GM19455 (cell line): ENCODE measurements at regions not wholly inside any gene's neighbourhood (a gene's known extent, or its start where the extent isn't known, plus 50 kb on each side); places are given as distances from the start of the nearest gene placed in this dataset.
"Not testable (repeated sequence)": the region's sequence is repeated elsewhere in the genome, so short reads cannot be mapped to it uniquely, and the experiment has no call there.

ENCODE experiments used
- ATAC-seq: cut with Tn5 transposase; IDR thresholded peaks from one replicate; pipeline ENCODE4 v1.9.1; 2021; ENCODE audit not compliant: unreplicated experiment

GRCh38 chr11:11220786-11221185 lies 132.3 kb downstream of the CSNK2A3 start:
- ATAC-seq = no peak

DNA sequence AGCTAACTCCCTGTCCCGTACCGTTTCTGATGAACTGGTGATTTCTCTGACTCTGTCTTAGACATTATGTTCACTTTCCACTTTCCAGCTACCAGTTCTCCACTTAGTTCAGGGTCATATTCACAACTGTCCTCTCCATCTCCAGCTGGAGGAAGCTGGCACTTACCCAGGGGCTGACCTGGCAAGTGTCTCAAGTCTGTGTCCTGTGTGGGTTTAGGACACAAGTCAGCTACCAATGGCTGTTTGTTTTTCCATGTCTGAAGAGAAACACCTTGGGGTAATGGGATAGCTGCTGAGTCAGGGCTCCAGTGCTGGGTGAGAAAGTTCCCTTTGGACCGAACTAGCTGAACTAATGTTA lies 134.4 kb downstream of the CSNK2A3 start:
- ATAC-seq = no peak

DNA sequence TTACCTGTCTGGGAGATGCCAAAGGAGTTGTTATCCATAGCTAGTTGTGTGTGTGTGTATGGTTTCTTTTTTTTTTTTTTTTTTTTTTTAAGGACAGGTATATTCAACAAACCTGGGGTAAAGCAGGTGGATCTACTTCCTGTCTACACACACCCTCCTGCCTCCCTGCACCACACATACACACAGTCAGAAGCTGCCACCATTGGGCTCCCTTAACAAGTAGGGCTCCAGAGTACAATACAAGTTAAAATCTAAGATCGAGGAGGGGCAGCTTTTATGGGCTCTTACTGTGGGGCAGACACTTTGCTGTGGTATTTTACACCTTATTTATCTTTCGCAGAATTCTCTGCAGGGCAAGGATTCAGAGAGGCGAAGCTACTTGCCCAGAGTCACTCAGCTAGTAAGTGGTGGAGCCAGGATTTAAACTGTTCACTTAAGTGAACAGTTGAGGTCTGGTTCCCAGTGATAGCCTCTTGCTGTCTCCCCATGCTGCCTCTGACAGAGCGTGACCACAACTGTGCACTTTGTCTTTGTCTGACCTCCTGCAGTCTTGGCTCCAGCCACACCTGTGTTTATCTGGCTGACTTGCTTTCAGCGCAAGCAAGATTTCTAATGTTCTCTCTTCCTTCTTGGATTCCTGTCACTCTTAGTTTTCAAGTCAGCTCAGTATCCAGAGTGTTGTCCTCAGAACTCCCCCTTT lies 135.0 kb downstream of the CSNK2A3 start:
- ATAC-seq = no peak

DNA sequence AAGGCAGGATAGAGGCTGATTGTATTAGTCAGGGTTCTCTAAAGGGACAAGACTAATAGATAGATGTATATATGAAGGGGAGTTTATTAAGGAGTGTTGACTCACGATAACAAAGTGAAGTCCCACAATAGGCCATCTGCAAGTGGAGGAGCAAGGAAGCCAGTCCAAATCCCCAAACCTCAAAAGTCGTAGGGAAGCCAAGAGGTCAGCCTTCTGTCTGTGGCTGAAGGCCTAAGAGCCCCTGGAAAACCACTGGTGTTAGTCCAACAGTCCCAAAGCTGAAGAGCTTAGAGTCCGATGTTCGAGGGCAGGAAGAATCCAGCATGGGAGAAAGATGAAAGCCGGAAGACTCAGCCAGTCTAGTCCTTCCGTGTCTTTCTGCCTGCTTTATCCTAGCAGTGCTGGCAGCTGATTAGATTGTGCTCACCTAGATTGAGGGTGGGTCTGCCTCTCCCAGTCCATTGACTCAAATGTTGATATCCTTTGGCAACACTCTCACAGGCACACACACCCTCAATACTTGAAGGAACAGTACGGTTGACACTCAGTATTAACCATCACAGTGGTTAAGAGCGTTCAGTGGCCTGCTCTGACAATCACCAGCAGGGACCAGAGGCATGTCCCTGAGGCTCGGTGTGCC lies 135.6 kb downstream of the CSNK2A3 start:
- no peak for ATAC-seq

DNA sequence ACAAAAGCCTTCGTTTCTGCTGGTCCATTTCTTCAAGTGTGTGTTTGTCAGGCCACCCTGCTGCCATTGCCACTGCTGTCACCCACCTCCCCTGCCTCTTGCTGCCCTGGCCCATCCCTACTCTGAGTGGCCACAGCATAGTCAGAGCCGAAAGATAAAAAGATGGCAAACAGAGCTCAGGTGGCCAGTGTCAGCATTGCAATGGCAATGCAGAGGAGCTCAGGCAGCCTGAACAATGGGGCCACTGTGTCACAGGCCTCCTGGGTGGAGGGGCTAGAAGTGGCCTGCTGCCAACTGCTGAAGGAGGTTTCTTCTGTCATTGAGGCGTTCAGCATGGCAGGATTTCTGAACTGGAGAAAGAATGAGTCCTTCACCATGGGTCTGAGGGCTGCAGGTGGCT lies 137.1 kb downstream of the CSNK2A3 start:
- no peak for ATAC-seq

DNA sequence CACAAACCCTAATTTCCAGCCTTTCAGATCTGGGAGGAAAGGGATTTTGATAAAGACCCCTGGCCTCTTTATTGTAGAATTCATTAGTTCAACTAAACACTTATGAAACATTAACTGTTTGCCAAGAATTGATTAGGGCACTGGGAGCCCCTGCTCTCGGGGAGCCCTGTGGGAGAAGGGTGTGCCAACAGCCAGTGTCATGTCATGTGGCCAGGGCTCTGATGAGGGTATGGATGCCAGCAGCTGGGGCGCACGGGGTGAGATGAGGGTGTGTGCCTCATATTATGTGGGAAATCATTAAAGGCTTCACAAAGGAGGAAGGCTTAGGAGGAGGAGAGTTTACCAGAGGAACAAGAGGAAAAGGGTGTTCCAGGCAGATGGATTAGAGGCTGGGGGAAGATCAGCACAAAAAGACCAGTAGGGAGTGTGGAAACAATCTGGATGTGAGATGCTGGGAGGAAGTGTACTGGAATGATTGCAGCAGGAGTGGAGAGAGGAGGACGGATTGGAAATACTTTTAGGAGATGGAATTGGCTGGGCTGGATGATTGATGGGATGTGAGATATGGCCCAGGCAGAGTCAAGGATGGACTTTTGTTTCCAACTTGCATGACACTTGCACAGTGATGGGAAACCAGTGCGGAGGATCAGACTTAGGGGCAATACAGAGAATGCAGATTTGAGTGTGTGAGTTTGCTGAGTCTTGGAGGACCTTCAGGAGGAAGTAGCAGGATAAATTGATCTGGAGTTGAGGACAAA lies 137.8 kb downstream of the CSNK2A3 start:
- no peak for ATAC-seq

DNA sequence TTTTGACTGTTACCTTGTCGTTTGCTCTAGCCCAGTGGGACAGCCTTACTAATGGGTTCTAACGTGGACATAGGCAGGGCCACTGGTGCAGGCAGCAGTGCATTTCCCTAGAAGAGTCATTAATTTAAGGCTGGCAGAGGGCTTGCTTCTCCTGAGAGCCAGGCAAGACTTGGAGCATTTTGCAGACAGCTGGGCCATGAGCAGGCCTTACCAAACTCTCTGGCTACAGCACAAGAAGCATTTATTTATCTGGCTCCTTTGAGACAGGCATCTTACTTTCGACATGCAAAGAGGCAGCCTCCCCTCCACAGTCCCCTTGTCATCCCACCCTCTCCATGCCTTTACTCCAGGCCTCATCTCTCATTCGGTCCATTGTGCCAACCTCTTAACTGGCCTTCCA lies 139.9 kb downstream of the CSNK2A3 start:
- no peak for ATAC-seq

- ATAC-seq = no peak
These were observed 141.2 kb downstream of the CSNK2A3 start for GRCh38 chr11:11211888-11212287.

DNA sequence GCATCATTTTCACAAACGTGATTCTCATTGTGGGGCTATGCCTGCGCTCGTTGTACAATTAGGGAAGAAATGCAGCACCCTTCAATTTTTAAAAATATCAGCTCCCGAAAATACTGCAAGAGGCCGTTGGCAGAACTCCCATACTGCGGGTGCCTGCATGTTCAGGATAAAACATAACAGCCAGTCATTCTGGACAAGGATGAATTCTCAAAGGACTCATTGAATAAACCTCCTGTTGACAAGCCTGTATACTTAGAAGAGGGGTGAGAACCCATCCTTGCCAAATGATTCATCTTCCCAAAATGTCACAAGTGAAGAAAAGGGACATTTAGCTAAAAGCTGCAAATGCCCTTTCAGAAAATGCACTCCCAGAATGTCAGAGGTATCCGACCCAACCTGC lies 141.9 kb downstream of the CSNK2A3 start:
- no peak for ATAC-seq

DNA sequence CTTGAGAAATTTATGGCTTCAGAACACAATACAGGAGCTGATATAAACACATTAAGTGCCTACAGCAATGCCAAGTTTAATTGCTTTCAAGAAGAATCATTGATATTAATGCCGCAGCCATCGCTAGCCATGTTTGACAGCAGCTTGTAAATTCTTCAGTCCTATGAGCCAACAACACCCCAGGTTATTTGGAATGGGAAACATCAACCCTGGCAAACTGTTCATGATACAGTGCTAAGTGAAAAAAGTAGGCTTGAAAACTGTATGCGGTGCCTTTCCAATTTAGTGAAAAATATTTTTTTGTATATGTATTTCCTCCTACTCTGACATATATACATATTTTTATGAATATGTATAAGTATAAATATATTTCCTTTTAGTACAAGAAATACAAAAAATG lies 142.6 kb downstream of the CSNK2A3 start:
- no peak for ATAC-seq

- no peak for ATAC-seq
These were observed 143.1 kb downstream of the CSNK2A3 start for GRCh38 chr11:11209967-11210366.

- ATAC-seq = no peak
These were observed 144.1 kb downstream of the CSNK2A3 start for GRCh38 chr11:11208994-11209393.

GRCh38 chr11:11207428-11207827 lies 145.6 kb downstream of the CSNK2A3 start:
- ATAC-seq = no peak

- no peak for ATAC-seq
These were observed 146.6 kb downstream of the CSNK2A3 start for GRCh38 chr11:11206484-11206883.

DNA sequence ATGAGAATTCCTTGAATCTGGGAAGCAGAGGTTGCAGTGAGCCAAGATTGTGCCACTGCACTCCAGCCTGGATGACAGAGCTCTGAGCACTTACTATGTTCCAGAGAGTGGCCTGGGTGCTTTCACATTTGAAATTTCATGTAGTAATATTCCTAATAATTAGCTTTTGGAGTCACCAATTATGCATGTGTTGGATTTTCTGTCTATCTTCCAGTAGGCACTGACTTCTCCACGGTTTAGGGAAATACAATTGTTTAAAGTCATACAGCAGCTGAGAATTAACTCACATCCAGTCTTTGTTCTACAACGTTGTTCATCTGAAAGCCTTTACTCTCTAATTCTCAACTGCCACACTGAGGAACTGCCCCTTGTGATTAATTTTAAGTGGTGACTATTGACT lies 150.2 kb downstream of the CSNK2A3 start:
- no peak for ATAC-seq

DNA sequence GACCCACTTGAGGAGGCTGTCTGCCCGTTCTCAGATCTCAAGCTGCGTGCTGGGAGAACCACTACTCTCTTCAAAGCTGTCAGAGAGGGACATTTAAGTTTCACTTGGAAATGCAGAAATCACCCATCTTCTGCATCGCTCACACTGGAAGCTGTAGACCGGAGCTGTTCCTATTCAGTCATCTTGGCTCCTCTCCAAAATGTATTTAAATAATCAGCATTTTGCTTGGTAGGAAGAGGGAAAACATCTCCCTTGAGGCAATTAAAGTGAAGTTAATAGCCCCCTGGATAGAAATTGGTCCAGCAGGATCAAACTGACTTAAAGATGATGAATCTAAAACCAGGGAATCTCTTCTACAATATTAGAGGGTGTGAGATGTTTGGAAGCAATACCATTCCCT lies 151.7 kb downstream of the CSNK2A3 start:
- not testable (repeated sequence) for ATAC-seq

GRCh38 chr11:11192541-11192940 lies 160.5 kb downstream of the CSNK2A3 start:
- ATAC-seq = no peak

- ATAC-seq = no peak
These were observed 163.5 kb downstream of the CSNK2A3 start for GRCh38 chr11:11189506-11189905.

DNA sequence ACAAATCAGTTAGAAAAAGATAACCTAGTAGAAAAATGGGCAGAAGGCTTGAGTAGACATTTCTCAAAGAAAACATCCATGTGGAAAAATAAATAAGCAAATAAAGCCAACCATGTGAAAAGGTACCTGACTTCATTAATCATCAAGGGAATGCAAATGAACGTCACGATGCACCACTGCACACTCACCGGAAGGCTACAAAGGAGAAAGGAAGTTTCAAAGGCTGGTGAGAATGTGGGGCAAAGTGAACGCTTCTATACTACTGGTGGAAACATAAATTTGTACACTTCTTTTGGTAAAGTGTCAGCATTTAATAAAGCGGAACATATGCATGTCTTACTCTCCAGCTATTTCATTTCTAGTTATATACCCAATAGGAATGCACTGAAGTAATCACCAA lies 166.8 kb downstream of the CSNK2A3 start:
- no peak for ATAC-seq

GRCh38 chr11:11182261-11182660 lies 170.8 kb downstream of the CSNK2A3 start:
- ATAC-seq = no peak

- ATAC-seq = no peak
These were observed 174.1 kb downstream of the CSNK2A3 start for GRCh38 chr11:11178671-11179638.
